Colonic mucosa (tissue), 4 donors: ENCODE measurements at regions not wholly inside any gene's neighbourhood (a gene's known extent, or its start where the extent isn't known, plus 50 kb on each side); places are given as distances from the start of the nearest gene placed in this dataset.

Source experiments
- DNase-seq: peaks from one replicate; pipeline ENCODE4 v3.0.0-alpha.2; 2020
- H3K27ac ChIP-seq: fragments of 200-600 bp; one replicate; pipeline ENCODE4 v1.8.0; 2021
- H3K27me3 ChIP-seq: fragments of 200-600 bp; one replicate; pipeline ENCODE4 v1.8.0; 2021
- H3K36me3 ChIP-seq: fragments of 200-600 bp; one replicate; pipeline ENCODE4 v1.8.0; 2021
- H3K4me1 ChIP-seq: fragments of 200-600 bp; one replicate; pipeline ENCODE4 v1.8.0; 2021; ENCODE audit warnings: mild to moderate bottlenecking
- H3K4me3 ChIP-seq: fragments of 200-600 bp; one replicate; pipeline ENCODE4 v1.8.0; 2021
- H3K9ac ChIP-seq, 2 donors: one replicate each; pipeline ENCODE4 v1.7.0; 2013; ENCODE audit warnings: control low read depth in 2 of 2, low read depth in 2 of 2, low read length in 2 of 2
- H3K9me3 ChIP-seq: fragments of 200-600 bp; one replicate; pipeline ENCODE4 v1.8.0; 2021
- CTCF ChIP-seq: fragments of 200-600 bp; IDR thresholded peaks from one replicate; pipeline ENCODE4 v1.8.0; 2022; ENCODE audit warnings: antibody characterized with exemption, mild to moderate bottlenecking
- intact Hi-C: fragments of 100-400 bp; cut with DNase I; formaldehyde crosslinking; loops from one replicate; pipeline ENCODE4 v1.14.1; 2022
- donor health status: healthy.
- donor health status: DM: no; HTN: no; CAD: no.
- donor health status: DM: no; HTN: no; CAD: no.

- no peaks in the 10 kb centered on the region for H3K36me3 ChIP-seq
- no peak overlapping the region for H3K4me3 ChIP-seq
- H3K9ac ChIP-seq = no peak overlapping the region
- H3K27me3 ChIP-seq = no peaks in the 10 kb centered on the region
- intact Hi-C loops = no loop called here
- H3K9me3 ChIP-seq = no peaks in the 10 kb centered on the region
- no peak overlapping the region for H3K27ac ChIP-seq
- DNase-seq = no peak
- no peak for TF ChIP-seq CTCF
- no peaks in the 10 kb centered on the region for H3K4me1 ChIP-seq
Measured at GRCh38 chr2:176725873-176726645, 456.8 kb downstream of the MTX2 start.

GRCh38 chr2:176727696-176728095, 458.5 kb downstream of the MTX2 start:
- H3K36me3 ChIP-seq = no peaks in the 10 kb centered on the region
- H3K9me3 ChIP-seq = no peaks in the 10 kb centered on the region
- no peak overlapping the region for H3K27ac ChIP-seq
- no peak overlapping the region for H3K4me3 ChIP-seq
- no peak overlapping the region for H3K9ac ChIP-seq
- TF ChIP-seq CTCF = no peak
- no peaks in the 10 kb centered on the region for H3K4me1 ChIP-seq
- intact Hi-C loops = no loop called here
- no peaks in the 10 kb centered on the region for H3K27me3 ChIP-seq
- no peak for DNase-seq

- H3K36me3 ChIP-seq = no peaks in the 10 kb centered on the region
- H3K9me3 ChIP-seq = no peaks in the 10 kb centered on the region
- no peak overlapping the region for H3K9ac ChIP-seq
- intact Hi-C loops = no loop called here
- TF ChIP-seq CTCF = no peak
- DNase-seq = no peak
- no peak overlapping the region for H3K27ac ChIP-seq
- H3K4me1 ChIP-seq = no peaks in the 10 kb centered on the region
- no peak overlapping the region for H3K4me3 ChIP-seq
- H3K27me3 ChIP-seq = no peaks in the 10 kb centered on the region
Measured at GRCh38 chr2:176729706-176730569, 460.7 kb downstream of the MTX2 start.

- no peak for DNase-seq
- Histone ChIP-seq H3K4me1 (no peaks in the 10 kb centered on the region), H3K9me3 (no peaks in the 10 kb centered on the region), H3K27me3 (no peaks in the 10 kb centered on the region), H3K4me3 (no peak overlapping the region), H3K36me3 (no peaks in the 10 kb centered on the region), H3K9ac (no peak overlapping the region), H3K27ac (no peak overlapping the region)
- TF ChIP-seq CTCF = no peak
- intact Hi-C loops = no loop called here
Measured at GRCh38 chr2:176732780-176733179, 463.5 kb downstream of the MTX2 start.

GRCh38 chr2:176733698-176734430, 464.6 kb downstream of the MTX2 start:
- Histone ChIP-seq H3K4me1 (no peaks in the 10 kb centered on the region), H3K36me3 (no peaks in the 10 kb centered on the region), H3K4me3 (no peak overlapping the region), H3K9ac (no peak overlapping the region), H3K27ac (no peak overlapping the region), H3K27me3 (no peaks in the 10 kb centered on the region), H3K9me3 (no peaks in the 10 kb centered on the region)
- intact Hi-C loops = no loop called here
- TF ChIP-seq CTCF = no peak
- DNase-seq = no peak
